Thyroid gland (tissue), 4 donors: ENCODE measurements at regions not wholly inside any gene's neighbourhood (a gene's known extent, or its start where the extent isn't known, plus 50 kb on each side); places are given as distances from the start of the nearest gene placed in this dataset.

Source experiments
- CTCF ChIP-seq, 6 experiments: fragments of 200-600 bp in 3 of 6; fragments of 450-650 bp in 3 of 6; sonication (generic) in 3 of 6; IDR thresholded peaks; one replicate each; pipeline ENCODE4 v1.5.1; 2016 to 2019; ENCODE audit warnings: antibody characterized with exemption in 6 of 6, mild to moderate bottlenecking in 2 of 6, inconsistent platforms in 1 of 6, moderate library complexity in 1 of 6
- POLR2A ChIP-seq, 2 donors: fragments of 450-650 bp; IDR thresholded peaks; one replicate each; pipeline ENCODE4 v1.6.1; 2017; ENCODE audit warnings: antibody characterized with exemption in 2 of 2, mild to moderate bottlenecking in 2 of 2, moderate library complexity in 1 of 2

DNA sequence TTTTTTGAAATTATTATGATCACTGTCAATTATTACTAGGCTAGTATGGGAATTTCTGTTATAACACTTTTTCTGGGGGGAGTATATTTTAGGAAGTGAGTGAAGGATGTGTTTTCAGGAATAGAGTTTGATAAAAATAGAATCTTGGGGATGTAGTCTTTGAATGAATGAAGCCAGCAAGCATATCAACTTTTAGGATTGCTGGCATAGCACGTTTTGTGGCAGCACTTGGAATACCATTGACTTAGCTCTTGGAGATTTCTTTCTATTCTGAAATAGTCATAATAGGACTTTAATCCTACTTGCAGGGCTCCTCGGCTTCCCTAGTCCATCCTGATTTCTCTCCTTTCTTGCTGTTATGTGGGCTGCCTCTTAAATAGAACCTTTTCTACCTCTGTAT is 141.6 kb downstream of the DACT1 start:
- no peak for TF ChIP-seq CTCF (IDR thresholded peaks at IDR 0.05)
- no peak for TF ChIP-seq POLR2A (IDR thresholded peaks at IDR 0.05)
